Osteocyte (in vitro differentiated cells): ENCODE measurements at regions not wholly inside any gene's neighbourhood (a gene's known extent, or its start where the extent isn't known, plus 50 kb on each side); places are given as distances from the start of the nearest gene placed in this dataset.
A peak's percentile ranks its signal among the peaks of the same experiment; 100 is the strongest.

Experiments
- DNase-seq: peaks from one replicate; pipeline ENCODE4 v3.0.0; 2021; ENCODE audit warnings: mixed read lengths; ENCODE audit not compliant: unreplicated experiment; ENCODE audit errors: extremely low spot score
- H3K27ac Mint-ChIP-seq: one replicate; pipeline ENCODE4 v1.8.0; 2021; ENCODE audit warnings: mild to moderate bottlenecking, mixed read lengths; ENCODE audit not compliant: unreplicated experiment
- H3K27me3 Mint-ChIP-seq: one replicate; pipeline ENCODE4 v1.8.0; 2021; ENCODE audit warnings: mixed read lengths; ENCODE audit not compliant: unreplicated experiment
- H3K36me3 Mint-ChIP-seq: one replicate; pipeline ENCODE4 v1.8.0; 2021; ENCODE audit warnings: mixed read lengths; ENCODE audit not compliant: unreplicated experiment
- H3K4me1 Mint-ChIP-seq: one replicate; pipeline ENCODE4 v1.8.0; 2021; ENCODE audit warnings: mixed read lengths; ENCODE audit not compliant: unreplicated experiment
- H3K4me3 Mint-ChIP-seq: one replicate; pipeline ENCODE4 v1.8.0; 2021; ENCODE audit warnings: mild to moderate bottlenecking, moderate library complexity, mixed read lengths; ENCODE audit not compliant: unreplicated experiment
- H3K9me3 Mint-ChIP-seq: one replicate; pipeline ENCODE4 v1.8.0; 2021; ENCODE audit warnings: mixed read lengths; ENCODE audit not compliant: unreplicated experiment
- TF ChIP-seq, protein P1 (sequence below): fragments of 200-600 bp; sonication (generic); IDR thresholded peaks from 2 replicates; pipeline ENCODE4 v1.5.0; 2021; ENCODE audit warnings: antibody characterized with exemption, mild to moderate bottlenecking, moderate library complexity

DNA sequence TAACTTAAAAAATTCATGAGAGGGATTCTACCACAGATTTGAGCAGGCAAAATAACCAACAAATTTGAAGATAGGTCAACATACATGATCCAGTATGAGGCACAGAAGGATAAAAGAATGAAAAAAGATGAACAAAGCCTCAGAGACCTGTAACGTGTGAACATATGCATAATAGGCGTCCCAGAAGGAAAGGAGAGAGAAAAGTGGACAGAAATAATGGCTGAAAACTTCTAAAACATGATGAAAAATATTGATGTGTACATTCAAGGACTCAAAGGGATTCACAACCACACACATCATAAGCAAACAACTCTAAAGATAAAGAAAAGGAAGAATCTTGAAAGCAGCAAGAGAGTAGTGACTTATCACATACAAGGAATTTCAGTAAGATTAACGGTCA lies 100.1 kb upstream of the PARD3B start:
- peaks cover 17% of the 10 kb centered on the region for H3K9me3 Mint-ChIP-seq
- H3K27ac Mint-ChIP-seq: no peak overlapping the region
- TF ChIP-seq, protein P1, sequence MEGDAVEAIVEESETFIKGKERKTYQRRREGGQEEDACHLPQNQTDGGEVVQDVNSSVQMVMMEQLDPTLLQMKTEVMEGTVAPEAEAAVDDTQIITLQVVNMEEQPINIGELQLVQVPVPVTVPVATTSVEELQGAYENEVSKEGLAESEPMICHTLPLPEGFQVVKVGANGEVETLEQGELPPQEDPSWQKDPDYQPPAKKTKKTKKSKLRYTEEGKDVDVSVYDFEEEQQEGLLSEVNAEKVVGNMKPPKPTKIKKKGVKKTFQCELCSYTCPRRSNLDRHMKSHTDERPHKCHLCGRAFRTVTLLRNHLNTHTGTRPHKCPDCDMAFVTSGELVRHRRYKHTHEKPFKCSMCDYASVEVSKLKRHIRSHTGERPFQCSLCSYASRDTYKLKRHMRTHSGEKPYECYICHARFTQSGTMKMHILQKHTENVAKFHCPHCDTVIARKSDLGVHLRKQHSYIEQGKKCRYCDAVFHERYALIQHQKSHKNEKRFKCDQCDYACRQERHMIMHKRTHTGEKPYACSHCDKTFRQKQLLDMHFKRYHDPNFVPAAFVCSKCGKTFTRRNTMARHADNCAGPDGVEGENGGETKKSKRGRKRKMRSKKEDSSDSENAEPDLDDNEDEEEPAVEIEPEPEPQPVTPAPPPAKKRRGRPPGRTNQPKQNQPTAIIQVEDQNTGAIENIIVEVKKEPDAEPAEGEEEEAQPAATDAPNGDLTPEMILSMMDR: no peak
- peaks cover 7% of the 10 kb centered on the region for H3K36me3 Mint-ChIP-seq
- H3K27me3 Mint-ChIP-seq: no peaks in the 10 kb centered on the region
- H3K4me1 Mint-ChIP-seq: peaks cover 2% of the 10 kb centered on the region
- DNase-seq: no peak
- no peak overlapping the region for H3K4me3 Mint-ChIP-seq

DNA sequence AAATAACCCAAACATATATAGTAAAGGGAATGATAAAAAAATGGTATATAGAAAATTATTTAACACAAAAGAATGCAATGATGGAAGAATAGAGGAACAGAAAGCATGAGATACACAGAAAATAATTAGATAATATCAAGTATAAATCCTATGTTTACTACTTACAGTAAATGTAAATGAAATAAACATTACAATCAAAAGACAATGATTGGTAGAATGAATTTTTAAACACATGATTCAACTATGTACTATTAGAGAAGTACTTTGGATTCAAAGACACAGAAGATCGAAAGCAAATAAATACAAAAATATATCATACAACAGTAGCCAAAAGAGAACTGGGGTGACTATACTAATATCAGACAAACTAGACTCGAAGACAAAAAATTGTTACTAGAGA lies 97.6 kb upstream of the PARD3B start:
- peaks cover 7% of the 10 kb centered on the region for H3K36me3 Mint-ChIP-seq
- TF ChIP-seq, protein P1: no peak
- peaks cover 14% of the 10 kb centered on the region for H3K4me1 Mint-ChIP-seq
- peaks cover 16% of the 10 kb centered on the region for H3K9me3 Mint-ChIP-seq
- H3K27me3 Mint-ChIP-seq: no peaks in the 10 kb centered on the region
- no peak for DNase-seq
- H3K4me3 Mint-ChIP-seq: no peak overlapping the region
- no peak overlapping the region for H3K27ac Mint-ChIP-seq

DNA sequence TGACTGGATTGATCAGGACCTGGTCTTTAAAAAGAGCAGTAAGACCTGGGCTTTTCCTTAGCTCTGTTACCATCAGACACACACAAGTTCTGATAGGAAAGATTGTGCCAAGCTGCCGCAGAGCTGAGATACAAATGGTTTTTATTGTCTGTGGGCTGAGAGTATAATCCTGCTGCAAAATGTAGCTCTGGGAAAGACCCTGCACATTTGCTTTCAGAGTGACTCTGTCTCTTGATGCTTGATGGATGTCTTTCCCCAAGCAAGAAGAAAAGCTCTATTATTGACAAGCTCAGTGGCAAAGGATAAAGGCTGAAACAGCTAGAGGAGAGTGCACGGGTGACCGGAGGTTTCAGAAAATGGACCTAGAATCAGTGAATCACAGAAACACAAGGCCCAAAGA lies 95.3 kb upstream of the PARD3B start:
- peaks cover 30% of the 10 kb centered on the region for H3K4me1 Mint-ChIP-seq
- H3K9me3 Mint-ChIP-seq: peaks cover 5% of the 10 kb centered on the region
- no peak for DNase-seq
- H3K27ac Mint-ChIP-seq: no peak overlapping the region
- no peak overlapping the region for H3K4me3 Mint-ChIP-seq
- TF ChIP-seq, protein P1: no peak
- H3K27me3 Mint-ChIP-seq: no peaks in the 10 kb centered on the region
- peaks cover 4% of the 10 kb centered on the region for H3K36me3 Mint-ChIP-seq

DNA sequence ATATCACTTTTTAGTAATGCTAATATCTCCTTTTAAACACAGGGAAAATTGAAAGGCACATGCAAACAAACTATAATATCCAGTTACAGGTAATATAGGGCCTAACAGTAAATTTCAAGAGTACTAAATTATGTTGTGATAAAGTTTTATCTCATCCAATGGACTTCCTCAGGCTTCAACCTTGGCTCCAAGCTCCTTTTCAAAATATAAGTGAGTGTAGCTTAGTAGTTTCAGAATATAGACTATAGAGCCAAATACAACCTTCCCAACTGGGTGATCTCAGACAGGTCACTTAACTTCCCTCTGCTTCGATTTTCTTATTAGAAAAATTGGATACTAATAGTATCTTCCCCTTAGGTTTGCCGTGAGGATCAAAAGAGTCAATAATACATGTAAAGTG lies 93.5 kb upstream of the PARD3B start:
- Mint-ChIP-seq H3K27me3 (no peaks in the 10 kb centered on the region), H3K9me3 (no peaks in the 10 kb centered on the region), H3K4me1 (peaks cover 30% of the 10 kb centered on the region), H3K36me3 (no peaks in the 10 kb centered on the region), H3K27ac (peak overlapping the region; percentile 98), H3K4me3 (peak overlapping the region; percentile 50)
- DNase-seq: no peak
- TF ChIP-seq, protein P1: no peak

DNA sequence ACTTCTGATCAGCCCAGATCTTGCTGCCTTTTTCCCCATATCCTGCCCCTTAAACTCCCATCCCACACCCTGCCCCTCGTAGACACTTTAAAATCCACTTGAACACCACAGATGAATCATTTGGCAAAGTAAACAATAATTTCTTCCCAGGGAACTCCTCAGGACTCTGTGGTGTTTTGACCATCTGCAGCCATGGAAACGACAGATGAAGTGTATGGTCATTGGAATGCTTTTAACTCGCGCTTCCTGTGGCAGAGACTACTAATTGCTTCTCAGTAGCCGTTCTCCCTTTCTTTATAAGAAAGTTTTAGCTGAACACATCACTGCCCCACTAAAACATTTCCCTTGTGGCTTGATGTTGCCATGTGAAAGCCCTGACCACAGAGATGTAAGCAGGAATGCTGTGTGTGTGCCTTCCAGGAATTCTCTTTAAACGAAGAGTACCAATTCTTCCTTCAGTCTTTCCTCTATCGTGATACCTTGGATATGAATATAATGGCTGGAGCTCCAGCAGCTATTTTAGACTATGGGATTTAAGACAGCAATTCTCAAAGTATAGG lies 92.7 kb upstream of the PARD3B start:
- Mint-ChIP-seq H3K4me1 (peaks cover 30% of the 10 kb centered on the region), H3K4me3 (peak overlapping the region; percentile 50), H3K9me3 (no peaks in the 10 kb centered on the region), H3K27ac (peak overlapping the region; percentile 98), H3K27me3 (no peaks in the 10 kb centered on the region), H3K36me3 (no peaks in the 10 kb centered on the region)
- peak; percentile 89 for DNase-seq
- TF ChIP-seq, protein P1: no peak
